LHCN-M2 (cell line): ENCODE measurements at regions not wholly inside any gene's neighbourhood (a gene's known extent, or its start where the extent isn't known, plus 50 kb on each side); places are given as distances from the start of the nearest gene placed in this dataset.
A peak's percentile ranks its signal among the peaks of the same experiment; 100 is the strongest.

ENCODE experiments used
- DNase-seq: peaks from one replicate; pipeline ENCODE4 v3.0.0-alpha.2; 2012; ENCODE audit warnings: low read depth

GRCh38 chr3:28816017-28816416 is 464.9 kb upstream of the RBMS3 start:
- no peak for DNase-seq

- DNase-seq: no peak
Measured at GRCh38 chr3:28824316-28824715, 456.6 kb upstream of the RBMS3 start.

GRCh38 chr3:28826840-28827239 is 454.0 kb upstream of the RBMS3 start:
- DNase-seq: no peak

GRCh38 chr3:28835249-28835648 is 445.6 kb upstream of the RBMS3 start:
- DNase-seq: no peak

GRCh38 chr3:28835751-28836150 is 445.1 kb upstream of the RBMS3 start:
- peak; percentile 32 for DNase-seq

GRCh38 chr3:28836199-28836598 is 444.7 kb upstream of the RBMS3 start:
- no peak for DNase-seq

GRCh38 chr3:28840976-28841376 is 439.9 kb upstream of the RBMS3 start:
- no peak for DNase-seq

GRCh38 chr3:28841441-28841840 is 439.4 kb upstream of the RBMS3 start:
- no peak for DNase-seq

- no peak for DNase-seq
Measured at GRCh38 chr3:28844298-28845005, 436.4 kb upstream of the RBMS3 start.

- DNase-seq: no peak
Measured at GRCh38 chr3:28845006-28845324, 435.9 kb upstream of the RBMS3 start.

- no peak for DNase-seq
Measured at GRCh38 chr3:28846971-28847478, 433.8 kb upstream of the RBMS3 start.

GRCh38 chr3:28847736-28848135 is 433.1 kb upstream of the RBMS3 start:
- DNase-seq: no peak

- peak; percentile 16 for DNase-seq
Measured at GRCh38 chr3:28850186-28850585, 430.7 kb upstream of the RBMS3 start.

- DNase-seq: no peak
Measured at GRCh38 chr3:28853830-28854229, 427.0 kb upstream of the RBMS3 start.

GRCh38 chr3:28856796-28857195 is 424.1 kb upstream of the RBMS3 start:
- no peak for DNase-seq

- peak; percentile 40 for DNase-seq
Measured at GRCh38 chr3:28859897-28860296, 421.0 kb upstream of the RBMS3 start.

- DNase-seq: peak; percentile 85
Measured at GRCh38 chr3:28860307-28860706, 420.6 kb upstream of the RBMS3 start.

- no peak for DNase-seq
Measured at GRCh38 chr3:28863186-28863585, 417.7 kb upstream of the RBMS3 start.

GRCh38 chr3:28867836-28868235 is 413.0 kb upstream of the RBMS3 start:
- DNase-seq: peak; percentile 77

GRCh38 chr3:28868897-28869296 is 412.0 kb upstream of the RBMS3 start:
- no peak for DNase-seq

GRCh38 chr3:28877912-28878311 is 403.0 kb upstream of the RBMS3 start:
- no peak for DNase-seq

- no peak for DNase-seq
Measured at GRCh38 chr3:28890373-28890772, 390.5 kb upstream of the RBMS3 start.

- DNase-seq: no peak
Measured at GRCh38 chr3:28891485-28891884, 389.4 kb upstream of the RBMS3 start.

- DNase-seq: no peak
Measured at GRCh38 chr3:28900301-28900700, 380.6 kb upstream of the RBMS3 start.
